ENCODE measurements at regions not wholly inside any gene's neighbourhood (a gene's known extent, or its start where the extent isn't known, plus 50 kb on each side); places are given as distances from the start of the nearest gene placed in this dataset.

DNA sequence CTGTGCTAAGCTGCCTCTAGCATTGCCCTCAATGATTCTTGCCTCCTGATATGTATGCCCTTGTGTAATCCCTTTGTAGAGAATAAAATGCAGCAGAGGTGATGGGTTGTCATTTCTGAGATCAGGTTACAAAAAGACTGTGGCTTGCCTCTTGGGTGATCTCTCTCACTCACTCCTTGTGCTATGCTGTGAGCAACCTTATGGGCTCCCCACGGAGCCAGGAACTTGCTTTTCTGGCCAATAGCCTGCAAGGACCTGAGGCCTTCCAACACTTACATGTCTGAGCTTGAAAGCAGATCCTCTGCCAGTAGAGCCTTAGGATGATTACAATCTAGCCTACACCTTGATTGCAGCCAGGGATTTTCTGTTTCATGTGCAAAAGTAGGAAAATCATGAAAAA is 123.1 kb upstream of the XIRP2 start (continued):
- TF ChIP-seq, protein P1, sequence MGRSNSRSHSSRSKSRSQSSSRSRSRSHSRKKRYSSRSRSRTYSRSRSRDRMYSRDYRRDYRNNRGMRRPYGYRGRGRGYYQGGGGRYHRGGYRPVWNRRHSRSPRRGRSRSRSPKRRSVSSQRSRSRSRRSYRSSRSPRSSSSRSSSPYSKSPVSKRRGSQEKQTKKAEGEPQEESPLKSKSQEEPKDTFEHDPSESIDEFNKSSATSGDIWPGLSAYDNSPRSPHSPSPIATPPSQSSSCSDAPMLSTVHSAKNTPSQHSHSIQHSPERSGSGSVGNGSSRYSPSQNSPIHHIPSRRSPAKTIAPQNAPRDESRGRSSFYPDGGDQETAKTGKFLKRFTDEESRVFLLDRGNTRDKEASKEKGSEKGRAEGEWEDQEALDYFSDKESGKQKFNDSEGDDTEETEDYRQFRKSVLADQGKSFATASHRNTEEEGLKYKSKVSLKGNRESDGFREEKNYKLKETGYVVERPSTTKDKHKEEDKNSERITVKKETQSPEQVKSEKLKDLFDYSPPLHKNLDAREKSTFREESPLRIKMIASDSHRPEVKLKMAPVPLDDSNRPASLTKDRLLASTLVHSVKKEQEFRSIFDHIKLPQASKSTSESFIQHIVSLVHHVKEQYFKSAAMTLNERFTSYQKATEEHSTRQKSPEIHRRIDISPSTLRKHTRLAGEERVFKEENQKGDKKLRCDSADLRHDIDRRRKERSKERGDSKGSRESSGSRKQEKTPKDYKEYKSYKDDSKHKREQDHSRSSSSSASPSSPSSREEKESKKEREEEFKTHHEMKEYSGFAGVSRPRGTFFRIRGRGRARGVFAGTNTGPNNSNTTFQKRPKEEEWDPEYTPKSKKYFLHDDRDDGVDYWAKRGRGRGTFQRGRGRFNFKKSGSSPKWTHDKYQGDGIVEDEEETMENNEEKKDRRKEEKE (IDR thresholded peaks at IDR 0.05; ENCODE audit: borderline replicate concordance in 1 of 2, control insufficient read depth in 1 of 2, low read depth in 2 of 2, low read length in 1 of 2): no peak
- TF ChIP-seq KLF6 (CRISPR knock-in tag; IDR thresholded peaks at IDR 0.05; ENCODE audit: borderline replicate concordance) (no peak), ZBED1 (IDR thresholded peaks at IDR 0.05) (no peak)

DNA sequence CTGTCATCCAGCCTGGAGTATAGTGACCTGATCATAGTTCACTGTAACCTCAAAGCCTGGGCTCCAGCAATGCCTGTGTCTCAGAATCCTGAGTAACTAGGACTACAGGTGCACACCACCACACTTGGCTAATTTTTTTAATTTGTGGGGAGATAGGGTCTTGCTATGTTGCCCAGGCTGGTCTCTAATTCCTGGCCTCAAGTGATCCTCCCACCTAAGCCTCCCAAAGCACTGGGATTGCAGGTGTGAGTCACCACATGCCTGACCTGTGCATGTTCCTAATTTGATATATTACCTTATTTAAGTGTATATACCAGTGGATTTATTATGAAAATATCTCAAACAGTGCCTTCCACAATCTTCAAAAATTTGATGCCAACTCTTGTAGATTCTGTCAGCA is 123.6 kb upstream of the XIRP2 start:
- POLR2A ChIA-PET: interaction anchor here (0.6 kb wide), 1 partner anchor 153 kb away, joined by 3 read pairs; no protein-coding TSS in a partner anchor
- Histone ChIP-seq H3K9me3 (replicated peaks; ENCODE audit: control insufficient read depth, insufficient read depth, low read depth, low read length) (no peaks in the 10 kb centered on the region), H3K4me3 (no peak overlapping the region), H3K4me2 (ENCODE audit: insufficient read depth, low read length) (no peak overlapping the region), H3K9ac (ENCODE audit: insufficient read depth in 1 of 2, low read depth in 2 of 2, low read length in 2 of 2) (no peak overlapping the region), H4K20me1 (replicated peaks; ENCODE audit: control insufficient read depth, insufficient read depth, low read length) (no peaks in the 10 kb centered on the region), H2AFZ (ENCODE audit: low read depth, low read length) (no peak overlapping the region), H3K4me1 (replicated peaks in 1 of 2; ENCODE audit: control insufficient read depth in 2 of 2, insufficient read depth in 2 of 2, low read length in 2 of 2) (no peaks in the 10 kb centered on the region), H3K27ac (ENCODE audit: extremely low read depth, low read depth, low read length) (no peak overlapping the region), H3K27me3 (ENCODE audit: control insufficient read depth in 2 of 2, insufficient read depth in 2 of 2, low read length in 2 of 2) (no peaks in the 10 kb centered on the region), H3K9me1 (ENCODE audit: control insufficient read depth, insufficient read depth, low read length) (no peaks in the 10 kb centered on the region), H3K79me2 (ENCODE audit: control insufficient read depth, insufficient read depth, low read length) (no peaks in the 10 kb centered on the region), H3K36me3 (ENCODE audit: control insufficient read depth, insufficient read depth, low read length) (no peaks in the 10 kb centered on the region)
- FAIRE-seq (no peak), ATAC-seq (no peak), DNase-seq (ENCODE audit: extremely low read depth in 1 of 4, low spot score in 3 of 4) (no peak)
- intact Hi-C loops (cut with micrococcal nuclease) (no loop called here), in situ Hi-C loops (cut with MboI) (no loop called here)
- TF ChIP-seq CHCHD3 (CRISPR knock-in tag; IDR thresholded peaks at IDR 0.05): no peak
- CTCF ChIA-PET (ENCODE audit: low intra/inter-chr PET ratio): no interaction called here
- BruUV-seq (replicated peaks): no TSS peak

All from K562 (cell line).